ENCODE measurements at regions not wholly inside any gene's neighbourhood (a gene's known extent, or its start where the extent isn't known, plus 50 kb on each side); places are given as distances from the start of the nearest gene placed in this dataset.
A peak's percentile ranks its signal among the peaks of the same experiment; 100 is the strongest.

DNA sequence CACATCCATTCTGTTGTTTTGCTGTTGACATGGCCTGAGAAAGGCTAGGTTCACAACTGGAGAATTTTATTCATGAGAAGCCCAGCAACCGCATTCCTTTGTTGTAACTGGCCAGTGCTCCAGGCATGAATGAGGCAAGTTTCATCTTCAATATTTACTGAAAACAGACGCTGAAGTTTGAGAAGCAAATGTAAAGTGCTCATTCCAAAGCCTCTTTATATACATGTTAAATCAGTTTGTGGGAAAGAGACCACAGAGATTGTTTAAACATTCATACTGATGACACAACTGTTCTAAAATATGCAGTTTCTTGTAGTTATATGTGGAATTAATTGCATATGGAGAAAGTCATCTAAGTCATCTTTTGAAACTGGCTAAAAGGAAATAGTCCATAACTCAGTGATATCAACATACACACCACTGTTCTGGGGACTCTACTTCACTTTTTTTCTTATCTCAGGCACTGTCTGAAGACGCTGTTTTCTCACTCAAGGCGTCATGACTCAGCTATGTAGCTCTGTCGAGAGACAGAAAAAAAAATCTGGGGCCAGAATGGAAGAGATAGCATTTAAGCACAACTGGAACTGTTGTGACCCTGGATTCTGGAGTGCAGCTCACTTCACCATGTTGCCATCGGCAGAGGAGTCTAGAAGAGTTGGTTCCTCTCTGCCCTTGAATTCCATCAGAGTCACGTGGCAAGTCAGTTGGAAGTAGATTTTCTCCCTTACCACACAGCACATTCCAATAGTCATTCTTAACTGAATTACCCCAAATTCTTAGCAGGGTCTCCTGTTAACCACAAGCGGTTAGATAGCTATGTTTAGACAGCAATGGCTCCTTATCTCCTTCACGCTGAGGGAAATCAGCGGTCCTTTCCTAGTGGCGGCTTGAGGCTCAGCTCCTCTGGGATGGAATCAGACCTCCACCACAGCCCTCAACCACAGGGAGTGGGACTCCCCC lies 258.4 kb upstream of the HMGA2 start:
- peaks cover 0 to 8% (median 5%) of the 10 kb centered on the region in 5 donors for H3K4me1 ChIP-seq (ENCODE audit: control insufficient read depth in 5 of 5, insufficient read depth in 5 of 5, low read length in 5 of 5)
- no peak overlapping the region for H3K4me3 ChIP-seq
- no peaks in the 10 kb centered on the region for H3K36me3 ChIP-seq (ENCODE audit: control insufficient read depth in 4 of 4, insufficient read depth in 4 of 4, low read length in 4 of 4)
- peak; percentile 16 to 25 (median 19) for DNase-seq
- H3K9me3 ChIP-seq (ENCODE audit: control insufficient read depth in 4 of 4, insufficient read depth in 3 of 4, low read length in 3 of 4): no peaks in the 10 kb centered on the region
- 46 to 51% methylated on average over 11 of the region's 11 CpGs for WGBS, 2 donors
- no peaks in the 10 kb centered on the region for H3K27me3 ChIP-seq (ENCODE audit: control insufficient read depth in 3 of 3, insufficient read depth in 3 of 3, low read length in 2 of 3)
- TF ChIP-seq, protein P1, sequence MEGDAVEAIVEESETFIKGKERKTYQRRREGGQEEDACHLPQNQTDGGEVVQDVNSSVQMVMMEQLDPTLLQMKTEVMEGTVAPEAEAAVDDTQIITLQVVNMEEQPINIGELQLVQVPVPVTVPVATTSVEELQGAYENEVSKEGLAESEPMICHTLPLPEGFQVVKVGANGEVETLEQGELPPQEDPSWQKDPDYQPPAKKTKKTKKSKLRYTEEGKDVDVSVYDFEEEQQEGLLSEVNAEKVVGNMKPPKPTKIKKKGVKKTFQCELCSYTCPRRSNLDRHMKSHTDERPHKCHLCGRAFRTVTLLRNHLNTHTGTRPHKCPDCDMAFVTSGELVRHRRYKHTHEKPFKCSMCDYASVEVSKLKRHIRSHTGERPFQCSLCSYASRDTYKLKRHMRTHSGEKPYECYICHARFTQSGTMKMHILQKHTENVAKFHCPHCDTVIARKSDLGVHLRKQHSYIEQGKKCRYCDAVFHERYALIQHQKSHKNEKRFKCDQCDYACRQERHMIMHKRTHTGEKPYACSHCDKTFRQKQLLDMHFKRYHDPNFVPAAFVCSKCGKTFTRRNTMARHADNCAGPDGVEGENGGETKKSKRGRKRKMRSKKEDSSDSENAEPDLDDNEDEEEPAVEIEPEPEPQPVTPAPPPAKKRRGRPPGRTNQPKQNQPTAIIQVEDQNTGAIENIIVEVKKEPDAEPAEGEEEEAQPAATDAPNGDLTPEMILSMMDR (IDR thresholded peaks at IDR 0.05; ENCODE audit: control extremely low read depth, extremely low read depth): no peak
- no peak overlapping the region for H3K27ac ChIP-seq (ENCODE audit: low read depth in 1 of 2, low read length in 1 of 2)
- no peak for ATAC-seq (ENCODE audit: insufficient read depth, low FRiP score)
- H3K9ac ChIP-seq (ENCODE audit: insufficient read depth in 1 of 2, low read length in 2 of 2): no peak overlapping the region

DNA sequence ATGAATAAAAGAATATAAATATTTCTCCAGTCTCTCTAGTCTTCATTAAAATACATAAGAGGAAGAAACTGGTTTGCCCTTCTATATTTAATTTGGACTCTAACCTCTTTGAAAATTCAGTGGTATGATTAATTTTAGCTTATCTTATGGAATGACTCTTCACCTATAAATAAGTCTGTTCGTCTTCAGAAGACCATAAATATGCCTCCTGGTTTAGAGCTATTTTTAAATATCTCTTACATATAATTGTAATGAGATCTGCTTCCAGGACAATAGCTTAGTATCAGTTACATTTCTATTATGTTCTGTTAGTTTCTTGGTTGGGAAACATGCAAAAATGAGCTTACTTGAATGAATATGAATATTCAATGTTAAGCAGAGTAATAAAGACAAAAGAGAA lies 257.5 kb upstream of the HMGA2 start:
- Histone ChIP-seq H3K4me3 (no peak overlapping the region), H3K4me1 (ENCODE audit: control insufficient read depth in 5 of 5, insufficient read depth in 5 of 5, low read length in 5 of 5) (peaks cover 0 to 8% (median 5%) of the 10 kb centered on the region in 5 donors), H3K36me3 (ENCODE audit: control insufficient read depth in 4 of 4, insufficient read depth in 4 of 4, low read length in 4 of 4) (no peaks in the 10 kb centered on the region), H3K27me3 (ENCODE audit: control insufficient read depth in 3 of 3, insufficient read depth in 3 of 3, low read length in 2 of 3) (no peaks in the 10 kb centered on the region), H3K9ac (ENCODE audit: insufficient read depth in 1 of 2, low read length in 2 of 2) (no peak overlapping the region), H3K27ac (ENCODE audit: low read depth in 1 of 2, low read length in 1 of 2) (no peak overlapping the region), H3K9me3 (ENCODE audit: control insufficient read depth in 4 of 4, insufficient read depth in 3 of 4, low read length in 3 of 4) (no peaks in the 10 kb centered on the region)
- DNase-seq (no peak), ATAC-seq (ENCODE audit: insufficient read depth, low FRiP score) (no peak)
- TF ChIP-seq, protein P1 (IDR thresholded peaks at IDR 0.05; ENCODE audit: control extremely low read depth, extremely low read depth): no peak
- WGBS, 2 donors: 64 to 76% methylated on average over 1 of the region's 1 CpG

DNA sequence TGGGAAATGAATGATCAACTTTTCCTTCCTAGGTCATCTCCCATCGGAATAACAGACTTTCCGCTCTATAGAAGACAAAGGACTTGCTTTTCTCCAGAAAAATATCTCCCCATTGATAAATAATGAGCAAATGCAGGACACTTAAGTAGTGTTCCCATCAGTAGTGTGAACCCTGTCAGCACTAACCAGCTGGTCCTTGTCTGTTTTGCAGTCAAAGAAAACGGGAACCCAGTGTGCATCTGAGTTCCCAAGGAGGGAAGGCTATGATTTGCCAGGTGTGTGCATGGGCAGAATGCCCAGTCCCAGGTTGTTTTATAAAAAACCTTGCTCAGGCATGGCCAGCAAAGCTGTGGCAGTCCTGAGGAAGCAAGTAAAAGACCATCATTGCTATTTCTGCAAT lies 256.5 kb upstream of the HMGA2 start:
- Histone ChIP-seq H3K4me1 (ENCODE audit: control insufficient read depth in 5 of 5, insufficient read depth in 5 of 5, low read length in 5 of 5) (peaks cover 0 to 8% (median 5%) of the 10 kb centered on the region in 5 donors), H3K4me3 (no peak overlapping the region), H3K27me3 (ENCODE audit: control insufficient read depth in 3 of 3, insufficient read depth in 3 of 3, low read length in 2 of 3) (no peaks in the 10 kb centered on the region), H3K9ac (ENCODE audit: insufficient read depth in 1 of 2, low read length in 2 of 2) (no peak overlapping the region), H3K36me3 (ENCODE audit: control insufficient read depth in 4 of 4, insufficient read depth in 4 of 4, low read length in 4 of 4) (no peaks in the 10 kb centered on the region), H3K9me3 (ENCODE audit: control insufficient read depth in 4 of 4, insufficient read depth in 3 of 4, low read length in 3 of 4) (no peaks in the 10 kb centered on the region), H3K27ac (ENCODE audit: low read depth in 1 of 2, low read length in 1 of 2) (no peak overlapping the region)
- WGBS, 2 donors: 63 to 80% methylated on average over 3 of the region's 3 CpGs
- ATAC-seq (ENCODE audit: insufficient read depth, low FRiP score) (no peak), DNase-seq (no peak)
- TF ChIP-seq, protein P1 (IDR thresholded peaks at IDR 0.05; ENCODE audit: control extremely low read depth, extremely low read depth): no peak
